IPS DF 6.9 (cell line): ENCODE measurements at regions not wholly inside any gene's neighbourhood (a gene's known extent, or its start where the extent isn't known, plus 50 kb on each side); places are given as distances from the start of the nearest gene placed in this dataset.
"Not testable (repeated sequence)": the region's sequence is repeated elsewhere in the genome, so short reads cannot be mapped to it uniquely, and the experiment has no call there.

Experiments
- DNase-seq: peaks from one replicate; pipeline ENCODE4 v3.0.0-alpha.2; 2013; ENCODE audit warnings: low read depth, low spot score
- H3K27ac ChIP-seq: one replicate; pipeline ENCODE4 v1.5.1; 2013; ENCODE audit warnings: low read length, control low read depth
- H3K27me3 ChIP-seq: 2 replicates; pipeline ENCODE4 v1.6.1; 2013; ENCODE audit warnings: mild to moderate bottlenecking, low read length; ENCODE audit not compliant: control insufficient read depth, insufficient read depth
- H3K36me3 ChIP-seq: 2 replicates; pipeline ENCODE4 v1.6.1; 2013; ENCODE audit warnings: low read length; ENCODE audit not compliant: control insufficient read depth, insufficient read depth
- H3K4me1 ChIP-seq: 2 replicates; pipeline ENCODE4 v1.6.1; 2013; ENCODE audit warnings: low read length; ENCODE audit not compliant: control insufficient read depth, insufficient read depth
- H3K4me3 ChIP-seq: 2 replicates; pipeline ENCODE4 v1.5.1; 2013; ENCODE audit warnings: mild to moderate bottlenecking, low read length
- H3K9me3 ChIP-seq: 2 replicates; pipeline ENCODE4 v1.6.1; 2013; ENCODE audit warnings: low read length, inconsistent platforms; ENCODE audit not compliant: control insufficient read depth, insufficient read depth
- WGBS: extraction: QIAGEN DNeasy Blood & Tissue Kit; methylation state at CpG from one replicate; pipeline ENCODE4 v1.1.7; 2013; ENCODE audit warnings: mixed read lengths, missing lambda C conversion rate; ENCODE audit not compliant: insufficient read length, insufficient coverage; 5-methylcytosine and 5-hydroxymethylcytosine counted together

DNA sequence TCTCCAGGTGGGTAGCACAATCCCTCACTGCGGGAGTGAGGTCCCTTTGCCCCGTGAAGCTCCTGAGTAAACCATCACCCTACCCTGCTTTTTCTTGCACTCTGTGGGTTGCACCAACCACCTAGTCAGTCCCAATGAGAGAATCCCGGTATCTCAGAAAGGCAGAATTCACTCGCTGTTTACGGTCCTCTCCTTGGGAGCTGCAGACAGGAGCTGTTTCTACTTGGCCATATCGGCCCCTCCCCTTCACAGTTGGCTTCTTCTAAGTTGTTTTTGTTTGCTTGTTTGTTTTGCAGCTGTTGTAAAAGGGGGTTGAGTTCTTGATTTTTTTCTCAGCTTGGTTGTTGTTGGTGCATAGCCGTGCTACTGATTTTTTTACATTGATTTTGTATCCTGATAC lies 237.0 kb upstream of the RASA1 start:
- Histone ChIP-seq H3K27ac (no peak overlapping the region), H3K9me3 (no peaks in the 10 kb centered on the region), H3K4me3 (no peak overlapping the region), H3K27me3 (no peaks in the 10 kb centered on the region), H3K36me3 (no peaks in the 10 kb centered on the region), H3K4me1 (no peaks in the 10 kb centered on the region)
- no CpG with 5 or more reads among the region's 7 CpGs for WGBS
- no peak for DNase-seq

DNA sequence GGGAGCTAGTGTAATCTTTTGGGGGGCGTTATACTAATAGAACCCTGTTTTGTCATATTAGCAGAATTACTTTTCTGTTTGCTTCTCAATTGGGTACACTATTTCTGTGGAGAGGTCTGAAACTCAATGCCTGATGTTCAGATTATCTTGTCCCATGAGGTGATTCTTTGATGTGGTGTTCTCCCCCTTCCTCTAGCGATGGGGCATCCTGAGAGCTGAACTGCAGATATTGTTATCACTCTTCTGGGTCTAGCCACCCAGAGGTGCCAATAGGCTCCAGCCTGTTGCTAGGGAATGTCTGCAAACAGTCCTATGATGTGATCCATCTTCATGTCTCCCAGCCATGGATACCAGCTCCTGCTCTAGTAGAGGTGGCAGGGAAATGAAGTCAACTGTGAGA lies 233.1 kb upstream of the RASA1 start:
- WGBS, result no CpG with 5 or more reads among the region's 2 CpGs
- H3K4me1 ChIP-seq, result no peaks in the 10 kb centered on the region
- no peak overlapping the region for H3K27ac ChIP-seq
- no peaks in the 10 kb centered on the region for H3K27me3 ChIP-seq
- no peaks in the 10 kb centered on the region for H3K36me3 ChIP-seq
- no peak for DNase-seq
- no peak overlapping the region for H3K4me3 ChIP-seq
- no peaks in the 10 kb centered on the region for H3K9me3 ChIP-seq

DNA sequence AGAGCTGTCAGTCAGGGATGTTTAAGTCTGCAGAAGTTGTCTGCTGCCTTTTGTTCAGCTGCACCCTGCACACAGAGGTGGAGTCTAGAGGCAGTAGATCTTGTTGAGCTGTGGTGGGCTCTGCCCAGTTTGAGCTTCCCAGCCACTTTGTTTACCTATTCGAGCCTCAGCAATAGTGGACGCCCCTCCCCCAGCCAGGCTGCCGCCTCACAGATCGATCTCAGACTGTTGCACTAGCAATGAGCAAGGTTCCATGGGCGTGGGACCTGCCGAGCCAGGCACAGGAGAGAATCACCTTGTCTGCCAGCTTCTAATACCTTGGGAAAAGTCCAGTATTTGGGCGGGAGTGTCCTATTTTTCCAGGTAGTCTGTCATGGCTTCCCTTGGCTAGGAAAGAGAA lies 225.1 kb upstream of the RASA1 start:
- Histone ChIP-seq H3K36me3 (no peaks in the 10 kb centered on the region), H3K4me3 (no peak overlapping the region), H3K27ac (no peak overlapping the region), H3K9me3 (no peaks in the 10 kb centered on the region), H3K27me3 (no peaks in the 10 kb centered on the region), H3K4me1 (no peaks in the 10 kb centered on the region)
- no CpG with 5 or more reads among the region's 7 CpGs for WGBS
- DNase-seq, result no peak

DNA sequence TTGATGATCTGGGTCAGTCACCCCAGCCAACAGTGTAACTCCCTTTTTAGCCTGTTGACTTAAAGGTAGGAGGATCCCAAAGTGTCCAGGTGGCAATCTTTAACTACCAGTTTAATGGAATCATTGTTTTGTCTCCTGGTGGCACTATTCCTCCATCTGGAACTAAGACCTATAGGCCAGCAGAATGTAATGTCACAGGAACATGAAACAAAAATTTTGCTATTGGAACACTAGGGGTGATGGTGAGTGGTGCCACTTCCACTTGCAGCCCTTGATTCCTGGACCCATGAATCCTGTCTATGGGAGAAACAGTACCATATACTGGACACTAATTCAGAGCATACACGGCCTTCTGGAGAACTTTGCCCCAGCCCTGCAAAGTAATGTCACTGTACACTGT lies 219.5 kb upstream of the RASA1 start:
- no peaks in the 10 kb centered on the region for H3K4me1 ChIP-seq
- H3K9me3 ChIP-seq, result no peaks in the 10 kb centered on the region; the same call in 1 of the 2 replicates
- H3K4me3 ChIP-seq, result no peak overlapping the region
- DNase-seq, result no peak
- no CpG with 5 or more reads among the region's 1 CpG for WGBS
- no peak overlapping the region for H3K27ac ChIP-seq
- H3K36me3 ChIP-seq, result no peaks in the 10 kb centered on the region
- H3K27me3 ChIP-seq, result no peaks in the 10 kb centered on the region

DNA sequence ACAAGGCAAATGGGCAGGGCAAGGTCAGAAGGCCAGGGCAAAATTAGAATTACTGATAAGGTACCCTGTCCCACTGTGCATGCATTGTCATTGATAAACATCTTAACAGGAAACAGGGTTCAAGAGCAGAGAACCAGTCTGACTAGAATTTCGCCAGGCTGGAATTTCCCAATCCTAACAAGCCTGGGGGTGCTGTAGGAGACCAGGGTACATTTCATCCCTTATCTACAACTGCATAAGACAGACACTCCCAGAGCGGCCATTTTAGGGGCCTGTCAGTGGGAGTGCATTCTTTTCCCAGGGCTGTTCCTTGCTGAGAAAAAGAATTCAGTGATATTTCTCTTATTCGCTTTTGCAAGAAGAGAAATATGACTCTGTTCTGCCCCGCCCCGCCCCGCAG lies 218.7 kb upstream of the RASA1 start:
- H3K27me3 ChIP-seq, H3K4me1 ChIP-seq, H3K4me3 ChIP-seq, H3K36me3 ChIP-seq, H3K27ac ChIP-seq, DNase-seq, H3K9me3 ChIP-seq: not testable (repeated sequence)
- WGBS, result no CpG with 5 or more reads among the region's 6 CpGs

DNA sequence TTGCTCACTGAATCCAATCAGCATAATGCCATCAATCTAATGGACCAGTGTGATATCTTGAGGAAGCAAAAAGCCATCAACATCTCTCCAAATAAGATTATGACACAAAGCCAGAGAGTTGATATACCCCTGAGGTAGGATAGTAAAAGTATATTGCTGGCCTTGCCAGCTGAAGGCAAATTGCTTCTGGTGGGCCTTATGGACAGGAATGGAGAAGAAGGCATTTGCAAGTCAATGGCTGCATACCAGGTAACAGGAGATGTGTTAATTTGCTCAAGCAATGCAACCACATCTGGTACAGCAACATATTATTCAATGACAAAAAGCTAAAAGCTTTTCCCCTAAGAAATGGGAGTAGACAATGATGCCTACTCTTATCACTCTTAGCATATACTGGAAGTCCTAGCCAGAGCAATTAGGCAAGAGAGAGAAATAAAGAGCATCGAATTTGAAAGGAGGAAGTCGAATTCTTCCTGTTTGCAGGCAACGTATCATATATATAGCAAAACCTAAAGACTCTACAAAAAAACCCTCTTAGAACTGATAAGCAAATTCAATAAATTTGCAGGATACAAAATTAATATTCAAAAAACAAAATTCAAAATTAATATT lies 216.1 kb upstream of the RASA1 start:
- DNase-seq, result no peak
- no peaks in the 10 kb centered on the region for H3K27me3 ChIP-seq
- no peak overlapping the region for H3K27ac ChIP-seq
- no peaks in the 10 kb centered on the region; the same call in 1 of the 2 replicates for H3K9me3 ChIP-seq
- no CpG with 5 or more reads among the region's 3 CpGs for WGBS
- no peaks in the 10 kb centered on the region for H3K4me1 ChIP-seq
- no peak overlapping the region for H3K4me3 ChIP-seq
- H3K36me3 ChIP-seq, result no peaks in the 10 kb centered on the region

DNA sequence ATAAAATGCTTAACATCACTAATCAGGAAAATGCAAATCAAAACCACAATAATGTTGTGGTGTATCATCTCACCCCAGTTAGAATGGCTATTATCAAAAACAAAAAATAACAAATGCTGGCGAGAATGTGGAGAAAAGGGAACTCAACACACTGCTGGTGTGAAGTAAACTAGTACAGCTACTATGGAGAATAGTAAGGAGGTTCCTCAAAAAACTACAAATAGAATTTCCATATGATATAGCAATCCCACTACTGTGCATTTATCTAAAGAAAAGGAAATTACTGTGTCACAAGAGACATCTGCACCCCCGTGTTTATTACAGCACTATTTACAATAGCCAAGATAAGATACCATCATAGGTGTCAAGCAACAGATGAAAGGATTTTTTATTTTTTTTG lies 214.5 kb upstream of the RASA1 start:
- Histone ChIP-seq H3K4me1 (no peaks in the 10 kb centered on the region), H3K4me3 (no peak overlapping the region), H3K27ac (no peak overlapping the region), H3K36me3 (no peaks in the 10 kb centered on the region), H3K9me3 (no peaks in the 10 kb centered on the region; the same call in 1 of the 2 replicates), H3K27me3 (no peaks in the 10 kb centered on the region)
- no CpG with 5 or more reads among the region's 2 CpGs for WGBS
- no peak for DNase-seq

DNA sequence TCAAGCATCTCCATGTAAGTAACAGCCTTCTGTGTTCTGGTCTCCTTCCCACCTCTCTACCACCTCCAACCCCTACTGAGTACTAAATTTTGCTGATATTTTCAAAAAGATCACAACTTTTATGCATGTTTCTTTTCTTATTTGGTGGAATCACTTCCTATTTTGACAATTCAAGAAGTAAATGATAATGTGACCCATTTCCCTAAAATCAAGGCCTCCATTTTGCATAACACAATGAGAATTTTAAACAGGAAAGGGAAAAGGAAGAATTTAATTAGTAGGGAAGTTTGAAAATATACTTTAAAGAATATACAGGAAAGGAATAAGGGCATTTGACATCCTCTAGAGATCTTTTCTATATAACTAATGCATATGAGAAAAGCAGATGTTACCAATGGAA lies 212.9 kb upstream of the RASA1 start:
- Histone ChIP-seq H3K9me3 (no peaks in the 10 kb centered on the region), H3K36me3 (no peaks in the 10 kb centered on the region), H3K4me3 (no peak overlapping the region), H3K4me1 (no peaks in the 10 kb centered on the region), H3K27me3 (no peaks in the 10 kb centered on the region), H3K27ac (no peak overlapping the region)
- DNase-seq, result no peak

DNA sequence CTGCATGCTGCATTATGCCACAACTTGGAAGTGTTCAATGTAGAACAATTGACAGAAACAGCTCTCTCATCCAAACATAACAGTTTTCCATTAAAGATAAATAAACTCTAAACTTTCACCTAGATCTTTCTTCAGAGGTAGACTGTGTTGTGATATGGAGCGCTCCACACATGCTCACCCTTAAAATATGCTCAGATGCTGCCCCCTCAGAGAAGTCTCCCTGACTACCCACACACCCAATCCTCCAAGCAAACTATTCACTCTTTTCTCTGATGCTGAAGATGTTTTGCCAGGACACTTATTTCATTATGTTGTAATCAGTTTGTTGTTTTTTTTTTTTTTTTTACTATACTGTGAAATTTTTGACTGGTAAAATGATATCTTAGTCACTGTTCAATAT lies 206.6 kb upstream of the RASA1 start:
- Histone ChIP-seq H3K4me1 (no peaks in the 10 kb centered on the region), H3K4me3 (no peak overlapping the region), H3K9me3 (no peaks in the 10 kb centered on the region), H3K36me3 (no peaks in the 10 kb centered on the region), H3K27ac (no peak overlapping the region), H3K27me3 (no peaks in the 10 kb centered on the region)
- WGBS, result no CpG with 5 or more reads among the region's 1 CpG
- DNase-seq, result no peak

DNA sequence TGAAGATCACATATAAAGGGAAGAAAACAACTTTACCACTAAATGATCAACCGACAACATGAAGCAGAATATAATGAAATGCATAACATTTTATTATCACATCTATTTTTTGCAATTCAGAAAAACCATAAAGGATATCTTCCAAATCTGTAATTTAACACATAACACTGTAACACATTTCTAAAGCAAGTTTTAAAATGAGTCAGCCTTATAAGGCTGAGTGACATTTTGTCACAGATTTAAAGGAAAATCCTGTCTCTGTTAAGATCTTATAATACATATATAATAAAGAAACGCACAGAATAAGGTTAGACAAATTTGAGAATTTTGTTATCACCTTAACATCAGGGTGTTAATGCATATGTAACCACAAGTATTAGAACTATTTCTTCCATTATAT lies 198.4 kb upstream of the RASA1 start:
- Histone ChIP-seq H3K4me3 (no peak overlapping the region), H3K27ac (no peak overlapping the region), H3K27me3 (no peaks in the 10 kb centered on the region), H3K9me3 (no peaks in the 10 kb centered on the region), H3K36me3 (no peaks in the 10 kb centered on the region), H3K4me1 (no peaks in the 10 kb centered on the region)
- WGBS, result no CpG with 5 or more reads among the region's 2 CpGs
- no peak for DNase-seq

DNA sequence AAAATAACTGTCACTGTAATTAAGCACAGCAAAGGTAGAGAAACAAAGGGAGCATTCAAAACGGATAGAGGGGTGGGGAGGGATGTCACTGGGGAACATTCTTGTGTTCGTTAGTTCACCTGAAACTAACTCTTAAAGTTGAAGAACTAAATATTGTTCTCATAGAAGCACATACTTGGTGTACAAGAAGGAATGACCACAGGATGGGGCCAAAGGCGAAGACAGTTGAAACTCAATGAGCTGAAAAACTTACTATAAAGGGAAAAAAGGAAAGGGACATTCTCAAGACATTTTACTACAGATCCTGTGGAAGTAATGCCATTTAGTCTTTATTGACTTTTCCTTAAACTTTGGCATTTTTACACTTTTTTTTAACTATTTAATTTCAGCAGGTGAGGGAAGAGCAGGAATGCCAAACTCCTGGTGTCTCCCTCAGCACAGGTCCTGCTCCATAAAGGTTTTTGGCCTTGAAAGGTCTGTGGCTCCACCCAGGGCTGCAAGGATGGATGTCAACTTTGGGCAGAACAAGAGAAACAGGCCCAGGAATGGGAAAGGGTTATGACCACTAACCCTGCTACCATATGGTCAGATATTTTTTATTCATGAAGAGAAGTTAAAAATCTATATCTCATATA lies 197.6 kb upstream of the RASA1 start:
- no peak for DNase-seq
- no peak overlapping the region for H3K27ac ChIP-seq
- no CpG with 5 or more reads among the region's 3 CpGs for WGBS

More for the DNA sequence above, 197.6 kb upstream of the RASA1 start:
- no peak overlapping the region for H3K4me3 ChIP-seq
- H3K27me3 ChIP-seq, result no peaks in the 10 kb centered on the region
- no peaks in the 10 kb centered on the region for H3K9me3 ChIP-seq
- H3K36me3 ChIP-seq, result no peaks in the 10 kb centered on the region
- H3K4me1 ChIP-seq, result no peaks in the 10 kb centered on the region
